SHP77 (cell line): ENCODE measurements at regions not wholly inside any gene's neighbourhood (a gene's known extent, or its start where the extent isn't known, plus 50 kb on each side); places are given as distances from the start of the nearest gene placed in this dataset.
A peak's percentile ranks its signal among the peaks of the same experiment; 100 is the strongest.

ENCODE experiments used
- DNase-seq, 2 experiments: peaks; one replicate each; lab custom pipeline; 2025; lab: John Stamatoyannopoulos, UW

GRCh38 chr4:114177628-114178027, 198.2 kb upstream of the ARSJ start:
- DNase-seq, result no peak

GRCh38 chr4:114178392-114178791, 198.9 kb upstream of the ARSJ start:
- no peak for DNase-seq

- peak; percentile 25 to 54 for DNase-seq
These were observed 201.0 kb upstream of the ARSJ start for GRCh38 chr4:114180481-114180880.

GRCh38 chr4:114184901-114185300, 205.5 kb upstream of the ARSJ start:
- DNase-seq, result no peak

- no peak for DNase-seq
These were observed 208.1 kb upstream of the ARSJ start for GRCh38 chr4:114187592-114187991.

- no peak for DNase-seq
These were observed 212.0 kb upstream of the ARSJ start for GRCh38 chr4:114191496-114191895.

GRCh38 chr4:114192854-114193253, 213.4 kb upstream of the ARSJ start:
- DNase-seq, result no peak

GRCh38 chr4:114193624-114194399, 214.4 kb upstream of the ARSJ start:
- no peak for DNase-seq

DNA sequence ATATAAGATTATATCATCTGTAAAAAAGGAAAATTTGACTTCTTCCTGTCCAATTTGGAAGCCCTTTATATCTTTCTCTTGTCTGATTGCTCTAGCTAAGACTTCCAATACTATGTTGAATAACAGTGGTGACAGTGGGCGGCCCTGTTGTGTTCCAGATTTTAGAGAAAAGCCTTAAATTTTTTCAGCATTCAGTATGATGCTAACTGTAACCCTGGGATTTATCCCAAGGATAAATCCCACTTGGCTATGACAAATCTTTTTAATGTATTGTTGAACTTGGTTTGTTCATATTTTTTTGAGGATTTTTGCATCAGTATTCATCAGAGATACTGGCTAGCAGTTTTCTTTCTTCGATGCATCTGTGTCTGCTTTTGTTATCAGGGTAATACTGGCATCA, 217.2 kb upstream of the ARSJ start:
- no peak for DNase-seq

GRCh38 chr4:114200026-114200425, 220.6 kb upstream of the ARSJ start:
- DNase-seq, result peak in 1 of 2 experiments; percentile 9

DNA sequence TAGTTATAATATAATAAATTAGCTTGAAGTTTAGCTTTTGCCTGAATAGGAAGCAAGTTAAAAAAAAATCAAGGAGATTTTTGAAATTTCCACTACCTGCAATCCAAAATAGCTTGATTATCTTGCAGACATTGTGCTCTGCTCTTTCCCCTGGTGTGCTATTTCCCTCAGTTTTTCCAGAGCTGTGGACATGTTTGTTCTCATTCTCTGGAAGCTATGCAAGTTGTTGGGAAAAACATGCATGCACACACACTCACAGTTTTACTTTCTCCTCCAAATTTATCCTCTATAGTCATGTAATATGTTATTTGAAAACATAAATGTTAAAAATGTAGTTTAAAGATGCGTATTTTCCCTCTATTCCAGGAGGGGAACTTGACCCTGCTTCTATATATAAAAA, 225.8 kb upstream of the ARSJ start:
- DNase-seq, result no peak

DNA sequence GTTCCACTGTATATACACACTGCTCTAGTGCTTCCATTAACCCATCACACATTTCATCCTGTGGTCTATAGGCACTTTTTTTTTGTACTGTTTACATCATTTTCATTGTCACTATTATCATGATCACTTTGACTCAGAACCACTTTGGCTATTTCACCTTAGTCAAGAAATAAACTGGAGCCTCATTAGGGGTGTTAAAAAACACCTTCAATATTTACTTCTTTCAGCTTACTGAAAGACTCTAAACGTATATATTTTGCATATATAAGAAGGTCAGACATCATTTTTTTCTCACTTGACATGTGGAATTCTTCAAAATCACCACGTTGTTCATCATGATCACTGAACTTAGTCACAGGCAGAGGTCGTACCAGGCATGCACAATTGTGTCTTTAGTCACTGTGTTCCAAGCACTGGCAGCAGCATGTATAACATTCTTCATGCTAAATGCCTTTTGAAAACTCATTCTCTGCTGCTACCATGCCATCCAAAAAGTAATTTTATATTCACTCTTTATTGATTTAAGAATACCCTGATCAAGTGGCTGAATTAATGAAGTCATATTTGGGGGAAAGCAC, 229.2 kb upstream of the ARSJ start:
- DNase-seq, result no peak

GRCh38 chr4:114209584-114209983, 230.1 kb upstream of the ARSJ start:
- DNase-seq, result no peak

GRCh38 chr4:114211556-114211955, 232.1 kb upstream of the ARSJ start:
- no peak for DNase-seq

- DNase-seq, result peak; percentile 16 to 33
These were observed 237.8 kb upstream of the ARSJ start for GRCh38 chr4:114217150-114217817.

DNA sequence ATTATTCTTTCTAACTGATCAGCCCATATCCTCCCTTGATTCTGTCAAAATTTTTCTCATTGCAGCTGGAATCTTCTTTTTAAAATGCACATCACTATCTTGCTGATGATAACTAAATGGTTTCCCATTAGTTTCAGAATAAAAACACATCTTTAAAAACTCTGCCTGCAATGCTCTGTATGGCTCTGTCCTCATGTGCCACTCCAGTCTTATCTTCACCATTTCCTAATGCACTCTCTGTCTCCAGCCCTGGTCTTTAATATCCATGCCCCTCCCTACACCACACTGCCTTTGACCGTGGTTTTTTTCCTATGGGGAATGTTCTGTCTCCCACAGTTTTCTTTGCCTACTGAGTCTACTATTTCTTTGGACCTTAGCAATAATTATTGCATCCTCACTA, 244.1 kb upstream of the ARSJ start:
- DNase-seq, result no peak

GRCh38 chr4:114225436-114225835, 246.0 kb upstream of the ARSJ start:
- no peak for DNase-seq

- DNase-seq, result no peak
These were observed 246.7 kb upstream of the ARSJ start for GRCh38 chr4:114226179-114226578.

GRCh38 chr4:114226968-114227760, 247.7 kb upstream of the ARSJ start:
- no peak for DNase-seq

- DNase-seq, result no peak
These were observed 250.3 kb upstream of the ARSJ start for GRCh38 chr4:114229706-114230105.

GRCh38 chr4:114236171-114236769, 256.8 kb upstream of the ARSJ start:
- DNase-seq, result no peak

DNA sequence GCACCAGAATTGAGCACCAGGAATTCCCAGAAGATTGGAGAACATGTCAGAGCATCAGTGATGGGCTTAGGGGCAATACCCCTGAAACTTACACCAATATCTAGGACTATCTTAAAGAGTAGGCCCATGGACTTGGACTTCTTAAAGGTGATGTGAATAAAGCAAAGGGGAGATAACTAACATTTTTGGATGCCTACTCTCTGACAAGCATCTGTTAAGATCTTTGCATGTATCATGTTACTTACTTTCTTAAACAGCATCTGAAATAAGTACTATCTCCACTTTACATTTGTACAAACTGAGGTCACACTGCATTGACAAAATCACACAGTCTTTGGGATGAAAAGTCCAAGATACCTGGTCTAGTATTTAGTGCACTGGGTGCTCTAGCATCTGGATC, 258.6 kb upstream of the ARSJ start:
- DNase-seq, result no peak
